H1 (cell line): ENCODE measurements at regions not wholly inside any gene's neighbourhood (a gene's known extent, or its start where the extent isn't known, plus 50 kb on each side); places are given as distances from the start of the nearest gene placed in this dataset.

Experiments
- CTCF ChIA-PET: fragments of 300-600 bp; sonication (Branson Sonifier 250); formaldehyde crosslinking; loops from one replicate; lab custom pipeline; 2021; ENCODE audit not compliant: partially characterized antibody; lab: Charles Lee
- POLR2A ChIA-PET: fragments of 300-600 bp; sonication (Branson Sonifier 250); formaldehyde crosslinking; loops from one replicate; lab custom pipeline; 2021; ENCODE audit warnings: inconsistent platforms; ENCODE audit not compliant: partially characterized antibody; lab: Charles Lee
- DNase-seq, 2 experiments: peaks; one replicate each; pipeline versions ENCODE4 v3.0.0 to v3.0.0-alpha.2; 2010 to 2022; ENCODE audit warnings: low spot score in 2 of 2, low read depth in 1 of 2, mixed read lengths in 1 of 2
- FAIRE-seq: peaks from 2 replicates; lab custom pipeline; 2011; peaks lifted over from hg19 to GRCh38; lab: Jason Lieb, UNC
- H2AFZ ChIP-seq: 2 replicates; pipeline ENCODE4 v1.8.1; 2012; ENCODE audit warnings: low read length, inconsistent platforms
- H2AK5ac ChIP-seq: 2 replicates; pipeline ENCODE4 v1.6.1; 2013; ENCODE audit warnings: low read depth, low read length
- H2BK120ac ChIP-seq: replicated peaks from 2 replicates; pipeline ENCODE3; 2013; ENCODE audit warnings: low read depth, low read length, inconsistent platforms
- H2BK12ac ChIP-seq: 2 replicates; pipeline ENCODE4 v1.6.1; 2013; ENCODE audit warnings: low read depth, low read length
- H2BK15ac ChIP-seq: 2 replicates; pipeline ENCODE4 v1.6.1; 2013; ENCODE audit warnings: low read length
- H2BK20ac ChIP-seq: 2 replicates; pipeline ENCODE4 v1.6.1; 2013; ENCODE audit warnings: low read length
- H2BK5ac ChIP-seq: 2 replicates; pipeline ENCODE4 v1.6.1; 2013; ENCODE audit warnings: low read depth, low read length
- H3K14ac ChIP-seq: 2 replicates; pipeline ENCODE4 v1.6.1; 2013; ENCODE audit warnings: inconsistent platforms; ENCODE audit not compliant: insufficient read length
- H3K18ac ChIP-seq: 2 replicates; pipeline ENCODE4 v1.6.1; 2013; ENCODE audit warnings: low read length; ENCODE audit errors: extremely low read depth
- H3K23ac ChIP-seq: 2 replicates; pipeline ENCODE4 v1.6.1; 2013; ENCODE audit warnings: inconsistent platforms; ENCODE audit not compliant: insufficient read length
- H3K23me2 ChIP-seq: 2 replicates; pipeline ENCODE4 v1.6.1; 2013; ENCODE audit warnings: low read depth, low read length
- H3K27ac ChIP-seq: 2 replicates; pipeline ENCODE4 v1.6.1; 2011; ENCODE audit warnings: low read depth, low read length, inconsistent platforms
- H3K27me3 ChIP-seq, 4 experiments: replicated peaks in 1 of 4; 1 replicate in 1 of 4; 2 replicates in 3 of 4; pipeline versions ENCODE4 v1.6.1 to v1.8.1; 2011 to 2013; ENCODE audit warnings: low read length in 3 of 4, mild to moderate bottlenecking in 3 of 4, inconsistent platforms in 2 of 4, mixed read lengths in 2 of 4, moderate library complexity in 1 of 4; ENCODE audit not compliant: control insufficient read depth in 3 of 4, insufficient read depth in 3 of 4; ENCODE audit errors: extremely low read depth in 1 of 4
- H3K36me3 ChIP-seq, 4 experiments: 2 replicates each; pipeline versions ENCODE4 v1.6.1 to v1.8.1; 2011 to 2013; ENCODE audit warnings: mild to moderate bottlenecking in 4 of 4, low read length in 3 of 4, moderate library complexity in 2 of 4, control low read depth in 1 of 4, inconsistent platforms in 1 of 4; ENCODE audit not compliant: insufficient read depth in 4 of 4, control insufficient read depth in 2 of 4
- H3K4ac ChIP-seq: replicated peaks from 2 replicates; pipeline ENCODE3; 2013; ENCODE audit warnings: low read length, low read depth, mixed read lengths, inconsistent platforms; ENCODE audit not compliant: insufficient read length
- H3K4me1 ChIP-seq, 4 experiments: replicated peaks in 1 of 4; 1 replicate in 1 of 4; 2 replicates in 3 of 4; pipeline versions ENCODE4 v1.6.1 to v1.8.1; 2011 to 2013; ENCODE audit warnings: low read length in 3 of 4, inconsistent platforms in 2 of 4, mixed read lengths in 1 of 4; ENCODE audit not compliant: insufficient read depth in 4 of 4, control insufficient read depth in 3 of 4
- H3K4me2 ChIP-seq, 2 experiments: 2 replicates each; pipeline versions ENCODE4 v1.6.1 to v1.8.1; 2011 to 2013; ENCODE audit warnings: low read depth in 2 of 2, low read length in 2 of 2, control low read depth in 1 of 2, inconsistent platforms in 1 of 2, mild to moderate bottlenecking in 1 of 2; ENCODE audit not compliant: insufficient read depth in 1 of 2
- H3K4me3 ChIP-seq, 4 experiments: fragments of 200-600, 300-600 bp in 1 of 4; sonication (generic), shearing (Covaris generic), sonication (Bioruptor Twin) in 1 of 4; 2 replicates each; pipeline versions ENCODE4 v1.5.1 to v1.8.1; 2011 to 2016; ENCODE audit warnings: low read length in 4 of 4, low read depth in 3 of 4, control low read depth in 2 of 4, inconsistent platforms in 2 of 4, mild to moderate bottlenecking in 2 of 4, mixed read lengths in 1 of 4, moderate library complexity in 1 of 4; ENCODE audit not compliant: insufficient read depth in 2 of 4; ENCODE audit errors: extremely low read depth in 1 of 4
- H3K56ac ChIP-seq: replicated peaks from 2 replicates; pipeline ENCODE3; 2013; ENCODE audit warnings: low read depth, mild to moderate bottlenecking, mixed read lengths, low read length, inconsistent platforms; ENCODE audit not compliant: insufficient read length
- H3K79me1 ChIP-seq: 2 replicates; pipeline ENCODE4 v1.6.1; 2013; ENCODE audit warnings: low read depth, low read length, control low read depth
- H3K79me2 ChIP-seq, 2 experiments: 2 replicates each; pipeline versions ENCODE4 v1.6.1 to v1.8.1; 2012 to 2013; ENCODE audit warnings: low read length in 2 of 2, mild to moderate bottlenecking in 2 of 2, inconsistent platforms in 1 of 2; ENCODE audit not compliant: insufficient read depth in 2 of 2, control insufficient read depth in 1 of 2
- H3K9ac ChIP-seq, 4 experiments: replicated peaks in 1 of 4; 1 replicate in 1 of 4; 2 replicates in 3 of 4; pipeline versions ENCODE4 v1.6.1 to v1.8.1; 2011 to 2013; ENCODE audit warnings: low read depth in 3 of 4, low read length in 3 of 4, control low read depth in 2 of 4, mild to moderate bottlenecking in 2 of 4, moderate library complexity in 2 of 4, inconsistent platforms in 1 of 4; ENCODE audit errors: extremely low read depth in 1 of 4
- H3K9me3 ChIP-seq, 2 experiments: 2 replicates each; pipeline versions ENCODE4 v1.6.1 to v1.8.1; 2012 to 2013; ENCODE audit warnings: mild to moderate bottlenecking in 2 of 2, moderate library complexity in 2 of 2, control low read depth in 1 of 2, inconsistent platforms in 1 of 2, low read depth in 1 of 2, low read length in 1 of 2, mixed read lengths in 1 of 2; ENCODE audit not compliant: insufficient read depth in 2 of 2
- H4K20me1 ChIP-seq, 2 experiments: replicated peaks in 1 of 2; 2 replicates each; pipeline versions ENCODE3 to v1.8.1; 2011 to 2013; ENCODE audit warnings: inconsistent platforms in 2 of 2, low read length in 2 of 2, mild to moderate bottlenecking in 1 of 2; ENCODE audit not compliant: insufficient read depth in 2 of 2, control insufficient read depth in 1 of 2
- H4K5ac ChIP-seq: 2 replicates; pipeline ENCODE4 v1.6.1; 2013; ENCODE audit warnings: low read length, low read depth, mixed read lengths, inconsistent platforms; ENCODE audit not compliant: insufficient read length
- H4K8ac ChIP-seq: 2 replicates; pipeline ENCODE4 v1.8.0; 2013; ENCODE audit warnings: mild to moderate bottlenecking, moderate library complexity, low read length, inconsistent platforms; ENCODE audit not compliant: insufficient read depth; ENCODE audit errors: extremely low read depth
- H4K91ac ChIP-seq: replicated peaks from 2 replicates; pipeline ENCODE3; 2013; ENCODE audit warnings: low read length, mixed read lengths, inconsistent platforms; ENCODE audit not compliant: insufficient read length
- GABPA ChIP-seq: IDR thresholded peaks from 2 replicates; pipeline ENCODE4 v1.6.1; 2011; ENCODE audit warnings: mild to moderate bottlenecking, low read length, moderate library complexity, borderline replicate concordance; ENCODE audit not compliant: insufficient read depth
- KDM5A ChIP-seq: fragments of 200-600 bp; IDR thresholded peaks from 2 replicates; pipeline ENCODE4 v1.7.1; 2012; ENCODE audit warnings: mild to moderate bottlenecking, low read length, inconsistent platforms, mixed read lengths
- MAX ChIP-seq: IDR thresholded peaks from 2 replicates; pipeline ENCODE4 v1.6.1; 2012; ENCODE audit warnings: inconsistent platforms
- TEAD4 ChIP-seq: IDR thresholded peaks from 2 replicates; pipeline ENCODE4 v1.6.1; 2012; ENCODE audit warnings: low read depth, low read length, inconsistent platforms, mixed read lengths
- WGBS, 2 experiments: shearing (Covaris generic) in 1 of 2; methylation state at CpG; one replicate each; pipeline versions ENCODE4 v1.1.6 to v1.1.7; 2013 to 2015; ENCODE audit warnings: low lambda C conversion rate in 2 of 2, mixed read lengths in 2 of 2, inconsistent platforms in 1 of 2, low coverage in 1 of 2, missing lambda C conversion rate in 1 of 2; ENCODE audit not compliant: insufficient replicate concordance in 2 of 2, insufficient coverage in 1 of 2, insufficient read length in 1 of 2; ENCODE audit errors: extremely low coverage in 1 of 2, missing lambda C conversion rate in 1 of 2; 5-methylcytosine and 5-hydroxymethylcytosine counted together

GRCh38 chr2:78245394-78246135 lies 723.4 kb upstream of the LRRTM4 start:
- Histone ChIP-seq H3K14ac (no peak overlapping the region), H3K4ac (no peak overlapping the region), H3K36me3 (no peaks in the 10 kb centered on the region), H2BK5ac (no peak overlapping the region), H3K79me2 (no peaks in the 10 kb centered on the region), H2BK15ac (no peak overlapping the region), H3K9me3 (no peaks in the 10 kb centered on the region), H2BK120ac (no peak overlapping the region), H3K23me2 (no peaks in the 10 kb centered on the region), H3K56ac (no peak overlapping the region), H4K8ac (no peak overlapping the region), H3K79me1 (no peaks in the 10 kb centered on the region), H3K4me3 (no peak overlapping the region), H2AFZ (no peak overlapping the region), H2AK5ac (no peak overlapping the region), H2BK12ac (no peak overlapping the region), H2BK20ac (no peak overlapping the region), H3K4me2 (no peak overlapping the region), H3K4me1 (no peaks in the 10 kb centered on the region), H4K91ac (no peak overlapping the region), H3K23ac (no peak overlapping the region), H3K27me3 (no peaks in the 10 kb centered on the region), H3K18ac (no peak overlapping the region), H3K27ac (no peak overlapping the region), H4K5ac (no peak overlapping the region), H4K20me1 (no peaks in the 10 kb centered on the region), H3K9ac (no peak overlapping the region)
- POLR2A ChIA-PET: no interaction called here
- CTCF ChIA-PET: interaction anchor here (1.5 kb wide), 1 partner anchor 107 kb away, joined by 3 read pairs; no protein-coding TSS in a partner anchor
- 76% methylated on average over 4 of the region's 4 CpGs; no CpG with 5 or more reads in 1 of the 2 experiments for WGBS, 2 experiments
- FAIRE-seq (no peak), DNase-seq (no peak)
- TF ChIP-seq GABPA (no peak), MAX (no peak), KDM5A (no peak), TEAD4 (no peak)
